ENCODE measurements at regions not wholly inside any gene's neighbourhood (a gene's known extent, or its start where the extent isn't known, plus 50 kb on each side); places are given as distances from the start of the nearest gene placed in this dataset.

DNA sequence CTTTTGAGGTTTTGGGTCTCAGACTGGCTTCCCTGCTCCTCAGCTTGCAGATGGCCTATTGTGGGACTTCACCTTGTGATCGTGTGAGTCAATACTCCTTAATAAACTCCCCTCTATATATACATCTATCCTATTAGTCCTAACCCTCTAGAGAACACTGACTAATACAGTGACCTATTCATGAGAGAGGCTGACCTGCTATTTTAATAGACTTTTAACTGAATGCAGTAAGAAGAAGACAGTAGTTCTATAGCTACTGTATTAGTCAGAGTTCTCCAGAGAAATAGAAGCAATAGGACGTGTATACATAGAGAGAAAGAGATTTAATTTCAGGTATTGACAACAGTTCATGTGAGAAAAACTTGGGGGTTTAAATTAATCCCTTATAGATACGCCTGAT is 53.3 kb upstream of the SMLR1 start:
- H3K4me3 ChIP-seq (ENCODE audit: control insufficient read depth, low read depth, low read length) = no peak overlapping the region
- TF ChIP-seq, protein P1, sequence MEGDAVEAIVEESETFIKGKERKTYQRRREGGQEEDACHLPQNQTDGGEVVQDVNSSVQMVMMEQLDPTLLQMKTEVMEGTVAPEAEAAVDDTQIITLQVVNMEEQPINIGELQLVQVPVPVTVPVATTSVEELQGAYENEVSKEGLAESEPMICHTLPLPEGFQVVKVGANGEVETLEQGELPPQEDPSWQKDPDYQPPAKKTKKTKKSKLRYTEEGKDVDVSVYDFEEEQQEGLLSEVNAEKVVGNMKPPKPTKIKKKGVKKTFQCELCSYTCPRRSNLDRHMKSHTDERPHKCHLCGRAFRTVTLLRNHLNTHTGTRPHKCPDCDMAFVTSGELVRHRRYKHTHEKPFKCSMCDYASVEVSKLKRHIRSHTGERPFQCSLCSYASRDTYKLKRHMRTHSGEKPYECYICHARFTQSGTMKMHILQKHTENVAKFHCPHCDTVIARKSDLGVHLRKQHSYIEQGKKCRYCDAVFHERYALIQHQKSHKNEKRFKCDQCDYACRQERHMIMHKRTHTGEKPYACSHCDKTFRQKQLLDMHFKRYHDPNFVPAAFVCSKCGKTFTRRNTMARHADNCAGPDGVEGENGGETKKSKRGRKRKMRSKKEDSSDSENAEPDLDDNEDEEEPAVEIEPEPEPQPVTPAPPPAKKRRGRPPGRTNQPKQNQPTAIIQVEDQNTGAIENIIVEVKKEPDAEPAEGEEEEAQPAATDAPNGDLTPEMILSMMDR (IDR thresholded peaks at IDR 0.05; ENCODE audit: control insufficient read depth, insufficient read depth, low read depth, low read length, missing control alignments) = no peak
- DNase-seq (ENCODE audit: low read depth) = no peak

DNA sequence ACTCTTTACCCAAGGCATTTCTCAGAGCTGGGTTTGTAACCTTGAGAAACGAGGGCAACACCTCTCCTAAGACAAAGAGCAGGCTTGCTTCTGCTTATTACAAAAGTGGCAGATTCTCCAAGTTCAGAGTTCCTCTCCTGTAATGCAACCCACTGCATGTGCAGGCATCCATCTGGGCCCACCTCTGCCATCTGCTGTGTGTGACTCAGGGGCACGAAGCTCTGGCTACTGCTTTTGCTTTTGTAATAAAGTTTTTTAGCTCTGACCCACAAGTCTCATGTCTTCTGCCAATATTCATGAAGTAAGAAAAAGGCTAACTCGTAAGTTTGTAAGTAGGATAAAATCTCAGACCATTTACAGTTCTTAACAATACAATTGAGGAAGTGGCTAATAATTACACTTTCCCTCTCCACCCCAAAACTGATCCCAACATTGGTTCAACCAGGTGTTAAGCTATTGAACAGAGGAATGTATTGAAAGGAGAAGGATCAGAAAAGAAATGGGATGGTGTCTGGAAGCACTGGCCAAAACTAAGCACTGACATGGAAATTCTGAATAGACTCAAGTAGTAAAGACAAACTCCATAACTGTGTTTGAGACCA is 51.7 kb upstream of the SMLR1 start:
- no peak for DNase-seq (ENCODE audit: low read depth)
- TF ChIP-seq, protein P1 (IDR thresholded peaks at IDR 0.05; ENCODE audit: control insufficient read depth, insufficient read depth, low read depth, low read length, missing control alignments) = no peak
- no peak overlapping the region for H3K4me3 ChIP-seq (ENCODE audit: control insufficient read depth, low read depth, low read length)

DNA sequence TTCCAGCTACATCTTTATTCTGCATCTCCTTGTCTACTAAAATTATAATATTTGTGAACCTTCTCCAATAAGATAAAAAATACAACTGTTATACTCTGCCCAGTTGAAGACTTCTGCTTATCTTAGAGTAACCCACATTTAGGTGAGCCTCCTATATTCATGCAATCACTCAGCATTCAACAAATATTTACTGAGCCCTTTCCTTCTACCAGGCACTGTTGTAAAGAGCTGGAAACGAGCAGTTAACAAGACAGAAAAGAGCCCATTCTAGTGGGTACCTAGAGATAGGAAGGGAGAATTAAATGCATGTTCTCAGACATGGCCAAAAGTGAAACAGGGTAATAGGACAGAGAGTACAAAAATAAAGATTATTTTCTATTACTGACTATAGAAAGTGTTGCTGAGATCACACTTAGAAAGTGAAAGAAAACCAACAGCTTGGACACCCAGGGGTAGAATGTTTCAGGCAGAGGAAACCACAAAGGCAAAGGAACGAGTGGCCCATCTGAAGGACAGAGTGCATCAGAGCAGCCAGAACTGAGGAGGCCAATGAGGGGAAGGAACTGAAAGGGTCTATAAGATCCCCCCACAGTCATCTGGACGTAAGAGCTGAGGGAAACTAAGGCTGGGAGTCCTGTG is 50.8 kb upstream of the SMLR1 start:
- TF ChIP-seq, protein P1 (IDR thresholded peaks at IDR 0.05; ENCODE audit: control insufficient read depth, insufficient read depth, low read depth, low read length, missing control alignments) = no peak
- DNase-seq (ENCODE audit: low read depth) = no peak
- no peak overlapping the region for H3K4me3 ChIP-seq (ENCODE audit: control insufficient read depth, low read depth, low read length)

Measured in AG09309 (cell line).